PC-3 (cell line): ENCODE measurements at regions not wholly inside any gene's neighbourhood (a gene's known extent, or its start where the extent isn't known, plus 50 kb on each side); places are given as distances from the start of the nearest gene placed in this dataset.

Source experiments
- ATAC-seq: fragments of 200-7000 bp; cut with Tn5 transposase; 2 replicates; pipeline ENCODE4 v1.9.1; 2020; ENCODE audit warnings: mild to moderate bottlenecking, moderate library complexity
- BruUV-seq: library from RNA; stranded (reverse); fragments of 400-500 nt; replicated peaks from 2 replicates; lab custom pipeline; 2021; lab: Mats Ljungman, UMichigan
- CTCF ChIA-PET: fragments of 300-600 bp; sonication (Branson Sonifier 250); formaldehyde crosslinking; loops from one replicate; lab custom pipeline; 2022; ENCODE audit warnings: antibody characterized with exemption; lab: Charles Lee
- POLR2A ChIA-PET: fragments of 300-600 bp; sonication (Branson Sonifier 250); formaldehyde crosslinking; loops from one replicate; lab custom pipeline; 2022; ENCODE audit warnings: antibody characterized with exemption; ENCODE audit not compliant: unreplicated experiment; lab: Charles Lee
- DNase-seq: peaks from one replicate; pipeline ENCODE4 v3.0.0-alpha.2; 2015
- H2AFZ ChIP-seq: fragments of 300-600 bp; sonication (generic); 2 replicates; pipeline ENCODE4 v1.6.0; 2016; ENCODE audit warnings: antibody characterized with exemption, low read length
- H3F3A ChIP-seq: fragments of 300-600 bp; sonication (generic); one replicate; pipeline ENCODE4 v1.6.0; 2017; ENCODE audit warnings: antibody characterized with exemption, low read length, control low read depth, mild to moderate bottlenecking; ENCODE audit not compliant: unreplicated experiment
- H3K27ac ChIP-seq: fragments of 300-600 bp; sonication (generic); 2 replicates; pipeline ENCODE4 v1.5.1; 2016; ENCODE audit warnings: mild to moderate bottlenecking, low read length
- H3K27me3 ChIP-seq: fragments of 300-600 bp; sonication (generic); 2 replicates; pipeline ENCODE4 v1.6.1; 2016; ENCODE audit warnings: low read length, mixed read lengths
- H3K36me3 ChIP-seq: fragments of 300-600 bp; sonication (generic); 2 replicates; pipeline ENCODE4 v1.6.1; 2016; ENCODE audit warnings: low read depth, mixed run types, low read length, mixed read lengths
- H3K4me1 ChIP-seq: fragments of 300-600 bp; sonication (generic); 2 replicates; pipeline ENCODE4 v1.5.1; 2016; ENCODE audit warnings: low read length; ENCODE audit not compliant: insufficient read depth
- H3K4me2 ChIP-seq: fragments of 300-600 bp; sonication (generic); 2 replicates; pipeline ENCODE4 v1.6.0; 2016; ENCODE audit warnings: low read length
- H3K4me3 ChIP-seq: fragments of 300-600 bp; sonication (generic); 2 replicates; pipeline ENCODE4 v1.5.1; 2016; ENCODE audit warnings: mild to moderate bottlenecking, low read length, mixed read lengths
- H3K79me2 ChIP-seq: fragments of 300-600 bp; sonication (generic); 2 replicates; pipeline ENCODE4 v1.6.1; 2017; ENCODE audit warnings: low read length, mixed read lengths
- H3K9ac ChIP-seq: fragments of 300-600 bp; sonication (generic); 2 replicates; pipeline ENCODE4 v1.6.0; 2016; ENCODE audit warnings: mild to moderate bottlenecking, low read length
- H3K9me2 ChIP-seq: fragments of 300-600 bp; sonication (generic); replicated peaks from 2 replicates; pipeline ENCODE4 v1.6.1; 2016; ENCODE audit warnings: mixed run types, low read length, mixed read lengths
- H3K9me3 ChIP-seq: fragments of 300-600 bp; sonication (generic); 2 replicates; pipeline ENCODE4 v1.6.1; 2016; ENCODE audit warnings: low read length, mixed read lengths
- H4K20me1 ChIP-seq: fragments of 300-600 bp; sonication (generic); 2 replicates; pipeline ENCODE4 v1.6.1; 2016; ENCODE audit warnings: low read length, mixed read lengths
- CTCF ChIP-seq: fragments of 300-600 bp; sonication (generic); conservative IDR thresholded peaks from 2 replicates; pipeline ENCODE4 v1.5.1; 2017; ENCODE audit warnings: antibody characterized with exemption, low read depth, mild to moderate bottlenecking, low read length
- EZH2 ChIP-seq: fragments of 300-600 bp; sonication (generic); IDR thresholded peaks from one replicate; pipeline ENCODE4 v1.6.1; 2017; ENCODE audit warnings: antibody characterized with exemption, mild to moderate bottlenecking, low read length; ENCODE audit not compliant: unreplicated experiment
- EZH2phosphoT487 ChIP-seq: fragments of 300-600 bp; sonication (generic); IDR thresholded peaks from 2 replicates; pipeline ENCODE4 v1.6.1; 2018; ENCODE audit warnings: mild to moderate bottlenecking, antibody characterized with exemption, low read length, borderline replicate concordance
- intact Hi-C: fragments of 100-400 bp; cut with micrococcal nuclease; formaldehyde crosslinking; loops from 2 replicates; pipeline ENCODE4 v1.9.0; 2023

- no peaks in the 10 kb centered on the region for H3K27me3 ChIP-seq
- no peak for ATAC-seq
- BruUV-seq = no TSS peak
- no peaks in the 10 kb centered on the region for H3F3A ChIP-seq
- ChIA-PET CTCF (no interaction called here), POLR2A (interaction anchor here (0.6 kb wide), 1 partner anchor 1463 kb away, joined by 5 read pairs; no protein-coding TSS in a partner anchor)
- no peak for TF ChIP-seq CTCF
- no peak for TF ChIP-seq EZH2
- TF ChIP-seq EZH2phosphoT487 = no peak
- no peak overlapping the region for H3K9ac ChIP-seq
- intact Hi-C loops = no loop called here
- no peak for DNase-seq
- no peaks in the 10 kb centered on the region for H4K20me1 ChIP-seq
- no peaks in the 10 kb centered on the region for H3K79me2 ChIP-seq
- no peaks in the 10 kb centered on the region for H3K9me2 ChIP-seq
- no peaks in the 10 kb centered on the region for H3K4me1 ChIP-seq
- no peak overlapping the region for H3K4me2 ChIP-seq
- no peak overlapping the region for H2AFZ ChIP-seq
- no peak overlapping the region for H3K27ac ChIP-seq
- no peaks in the 10 kb centered on the region for H3K9me3 ChIP-seq
- no peaks in the 10 kb centered on the region for H3K36me3 ChIP-seq
- H3K4me3 ChIP-seq = no peak overlapping the region
These were observed 1164.7 kb upstream of the GJE1 start for GRCh38 chr6:140968062-140968461.

GRCh38 chr6:140966676-140967075 lies 1166.0 kb upstream of the GJE1 start:
- Histone ChIP-seq H2AFZ (no peak overlapping the region), H3K79me2 (no peaks in the 10 kb centered on the region), H3K4me2 (no peak overlapping the region), H3K9me2 (no peaks in the 10 kb centered on the region), H3K36me3 (no peaks in the 10 kb centered on the region), H3K9me3 (no peaks in the 10 kb centered on the region), H3K27me3 (no peaks in the 10 kb centered on the region), H4K20me1 (no peaks in the 10 kb centered on the region), H3F3A (no peaks in the 10 kb centered on the region), H3K4me1 (no peaks in the 10 kb centered on the region), H3K27ac (no peak overlapping the region), H3K9ac (no peak overlapping the region), H3K4me3 (no peak overlapping the region)
- no peak for TF ChIP-seq CTCF
- TF ChIP-seq EZH2 = no peak
- TF ChIP-seq EZH2phosphoT487 = no peak
- no peak for DNase-seq
- POLR2A ChIA-PET = no interaction called here
- BruUV-seq = no TSS peak
- CTCF ChIA-PET = no interaction called here
- no peak for ATAC-seq
- intact Hi-C loops = no loop called here

- no peak for ATAC-seq
- no TSS peak for BruUV-seq
These were observed 1172.2 kb upstream of the GJE1 start for GRCh38 chr6:140960566-140960965.

More at GRCh38 chr6:140960566-140960965, 1172.2 kb upstream of the GJE1 start:
- no peak overlapping the region for H2AFZ ChIP-seq
- TF ChIP-seq EZH2 (no peak), CTCF (no peak), EZH2phosphoT487 (no peak)
- no peaks in the 10 kb centered on the region for H3K36me3 ChIP-seq
- no peaks in the 10 kb centered on the region for H3K27me3 ChIP-seq
- no peak for DNase-seq
- H3K27ac ChIP-seq = no peak overlapping the region
- no peak overlapping the region for H3K4me3 ChIP-seq
- H3K4me1 ChIP-seq = no peaks in the 10 kb centered on the region
- H3K9me3 ChIP-seq = no peaks in the 10 kb centered on the region
- no peaks in the 10 kb centered on the region for H3F3A ChIP-seq
- no peaks in the 10 kb centered on the region for H3K9me2 ChIP-seq
- no peak overlapping the region for H3K9ac ChIP-seq
- intact Hi-C loops = no loop called here
- H4K20me1 ChIP-seq = no peaks in the 10 kb centered on the region
- no peaks in the 10 kb centered on the region for H3K79me2 ChIP-seq
- ChIA-PET POLR2A (no interaction called here), CTCF (no interaction called here)
- no peak overlapping the region for H3K4me2 ChIP-seq
